HG03558 (cell line): ENCODE measurements at regions not wholly inside any gene's neighbourhood (a gene's known extent, or its start where the extent isn't known, plus 50 kb on each side); places are given as distances from the start of the nearest gene placed in this dataset.

Experiments
- ATAC-seq: cut with Tn5 transposase; IDR thresholded peaks from one replicate; pipeline ENCODE4 v1.9.1; 2021; ENCODE audit warnings: moderate number of reproducible peaks; ENCODE audit not compliant: unreplicated experiment; ENCODE audit errors: extremely low read depth

- no peak for ATAC-seq
Measured at GRCh38 chr2:9156483-9156882, 50.1 kb upstream of the ASAP2 start.

- no peak for ATAC-seq
Measured at GRCh38 chr2:9154061-9154460, 52.6 kb upstream of the ASAP2 start.

- ATAC-seq: no peak
Measured at GRCh38 chr2:9153643-9153980, 53.0 kb upstream of the ASAP2 start.

- ATAC-seq: no peak
Measured at GRCh38 chr2:9152975-9153642, 53.5 kb upstream of the ASAP2 start.

DNA sequence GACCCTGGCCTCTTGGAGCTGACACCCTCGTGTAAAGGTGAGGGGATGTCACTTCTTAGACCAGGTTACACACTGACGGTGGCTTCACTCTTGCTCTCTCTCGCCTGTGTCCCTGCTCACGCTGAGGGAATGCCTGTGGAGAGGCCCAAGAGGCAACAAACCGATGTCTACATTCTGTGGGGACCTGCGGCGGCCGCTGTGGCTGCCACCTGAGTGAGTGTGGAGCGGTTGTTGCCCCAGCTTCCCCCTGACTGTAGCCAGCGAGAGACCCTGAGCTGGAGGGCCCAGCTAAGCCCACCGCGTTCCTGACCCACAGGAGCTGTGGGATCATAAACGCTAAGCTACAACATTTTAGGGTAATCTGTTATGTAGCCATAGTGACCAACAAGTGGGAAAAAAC is 55.7 kb upstream of the ASAP2 start:
- no peak for ATAC-seq

DNA sequence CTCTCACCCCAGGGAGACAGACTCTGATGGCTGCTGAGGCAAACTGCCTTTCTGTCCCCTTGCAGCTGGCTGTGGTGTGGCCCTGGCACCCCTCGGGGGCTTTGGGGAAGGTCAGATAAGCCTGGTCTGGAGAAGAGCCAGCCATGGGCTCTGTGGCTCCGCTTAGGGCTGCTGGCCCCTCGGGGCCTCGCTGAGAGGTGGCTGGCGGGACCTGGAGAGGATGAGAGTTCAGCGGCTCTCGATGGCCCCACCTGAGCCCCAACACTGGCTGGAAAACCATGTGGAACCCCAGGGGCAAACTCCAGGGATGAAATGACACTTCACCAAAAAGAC is 56.1 kb upstream of the ASAP2 start:
- no peak for ATAC-seq

- no peak for ATAC-seq
Measured at GRCh38 chr2:9149726-9150567, 56.7 kb upstream of the ASAP2 start.

DNA sequence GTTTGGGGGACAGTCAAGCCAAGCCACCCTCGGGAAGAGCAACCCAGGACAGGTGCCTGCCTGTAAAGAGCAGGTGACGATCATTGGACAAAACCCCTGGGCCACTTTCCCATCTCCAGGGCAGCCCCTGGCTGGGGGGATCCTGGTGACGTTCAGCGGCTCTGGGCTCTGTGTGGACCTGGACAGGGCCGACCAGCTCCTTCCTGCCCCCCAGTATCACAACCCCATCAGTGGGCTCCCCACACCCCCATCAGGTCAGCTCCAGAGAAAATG is 57.3 kb upstream of the ASAP2 start:
- no peak for ATAC-seq

DNA sequence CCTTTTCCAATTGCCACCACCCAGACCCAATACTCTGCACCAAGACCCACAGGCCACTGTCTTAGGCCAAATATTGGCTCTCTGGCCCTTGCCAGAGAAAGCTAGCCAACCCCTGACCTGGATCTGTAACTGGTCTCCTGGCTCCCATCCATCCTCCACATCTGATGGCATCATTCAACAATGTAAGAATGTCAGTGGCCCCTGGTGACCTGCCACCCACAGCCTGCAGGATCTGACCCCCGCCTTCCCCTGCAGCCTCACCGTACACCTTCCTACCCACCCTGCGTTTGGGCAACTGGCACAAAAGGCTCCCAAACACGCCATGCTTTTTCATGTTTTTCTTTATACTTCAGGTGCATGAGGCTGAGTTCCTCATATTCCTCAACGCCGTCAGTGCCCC is 60.0 kb upstream of the ASAP2 start:
- no peak for ATAC-seq

DNA sequence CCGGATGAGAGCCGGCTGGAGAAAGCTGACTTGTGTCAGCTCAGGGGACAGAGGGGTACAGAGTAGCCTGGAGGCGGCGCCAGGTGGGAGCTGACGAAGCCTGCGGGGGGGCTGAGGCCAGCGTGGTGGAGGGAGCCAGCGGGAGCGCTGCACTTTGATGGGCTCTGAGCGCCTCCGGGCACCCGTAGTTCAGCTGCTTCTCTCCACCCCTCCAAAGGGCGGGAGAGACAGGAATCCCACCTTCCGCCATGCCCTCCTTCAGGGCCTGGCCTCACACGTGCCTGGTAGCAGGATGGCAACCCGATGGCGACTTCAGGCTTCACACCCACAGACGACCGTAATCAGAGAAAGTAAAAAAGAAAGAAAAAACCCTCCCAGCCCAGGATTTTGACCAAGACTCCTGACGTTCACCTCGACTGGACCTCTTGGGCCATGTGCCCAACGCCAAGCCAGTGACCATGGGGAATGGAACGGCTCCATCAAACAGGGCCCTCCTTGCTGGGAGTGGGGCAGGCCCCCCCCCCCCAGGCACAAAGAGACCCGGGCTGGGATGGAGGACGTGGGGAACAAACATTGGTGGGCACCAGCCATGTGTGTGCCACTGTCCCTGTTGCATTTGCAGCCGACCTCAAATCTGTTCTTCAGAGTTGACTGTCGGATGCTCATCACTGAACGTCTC is 60.7 kb upstream of the ASAP2 start:
- no peak for ATAC-seq

DNA sequence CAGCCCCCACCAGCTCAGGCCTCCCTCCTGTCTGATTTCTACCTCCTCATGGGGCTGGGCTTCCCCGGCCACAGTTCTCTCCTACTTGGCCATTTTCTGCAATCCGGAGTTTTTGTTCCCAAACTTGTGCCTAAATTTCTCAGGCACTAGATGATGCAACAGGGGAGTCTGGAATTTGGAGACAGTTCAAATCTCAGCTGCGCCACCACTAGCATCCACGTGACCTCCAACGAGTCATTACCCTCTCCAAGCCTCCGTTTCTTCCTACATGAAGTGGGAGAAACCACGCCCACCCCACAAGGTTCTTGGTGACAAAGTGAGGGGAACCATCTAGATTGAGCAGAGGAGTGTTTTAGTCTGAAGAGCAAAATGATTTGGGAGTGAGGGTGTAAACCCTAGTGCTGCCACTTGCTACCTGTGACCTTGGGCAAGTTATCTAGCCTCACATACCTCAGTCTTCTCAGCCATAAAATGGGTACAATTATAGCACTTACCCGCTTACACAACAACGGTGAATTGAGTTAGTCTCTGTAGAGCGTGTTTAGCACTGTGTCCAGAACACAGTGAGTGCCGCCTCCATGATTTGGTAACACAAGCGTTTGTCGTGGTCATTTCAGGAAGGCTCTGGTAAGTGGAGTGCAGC is 61.4 kb upstream of the ASAP2 start:
- ATAC-seq: no peak

GRCh38 chr2:9144617-9145016 is 62.0 kb upstream of the ASAP2 start:
- ATAC-seq: no peak

- ATAC-seq: no peak
Measured at GRCh38 chr2:9144046-9144445, 62.6 kb upstream of the ASAP2 start.

DNA sequence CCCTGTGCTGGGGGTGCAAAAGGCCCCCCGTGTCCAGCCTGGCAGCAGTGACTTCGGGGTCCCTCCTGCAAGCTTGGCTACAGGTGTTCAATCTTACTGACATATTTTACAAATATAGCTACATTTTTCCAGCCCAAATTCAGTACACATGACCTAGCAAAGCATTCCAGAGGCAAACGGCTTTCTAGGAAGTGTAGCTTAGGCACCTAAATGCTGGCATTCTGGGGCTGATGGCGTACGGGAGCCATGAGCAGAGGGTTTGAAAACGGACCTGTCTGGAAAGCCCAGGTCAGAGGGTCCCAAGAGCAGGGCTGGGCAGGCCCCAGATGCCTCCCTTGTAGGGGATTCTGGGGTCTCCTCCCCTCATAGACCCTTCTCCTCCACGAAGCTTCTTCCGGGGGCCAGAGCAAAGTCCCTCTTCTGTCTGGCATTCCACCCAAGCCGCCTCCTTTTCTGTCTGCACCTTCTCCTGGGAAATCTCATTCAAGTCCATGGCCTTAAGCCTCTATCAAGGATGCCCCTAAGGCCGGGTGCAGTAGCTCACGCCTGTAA is 63.3 kb upstream of the ASAP2 start:
- ATAC-seq: no peak

DNA sequence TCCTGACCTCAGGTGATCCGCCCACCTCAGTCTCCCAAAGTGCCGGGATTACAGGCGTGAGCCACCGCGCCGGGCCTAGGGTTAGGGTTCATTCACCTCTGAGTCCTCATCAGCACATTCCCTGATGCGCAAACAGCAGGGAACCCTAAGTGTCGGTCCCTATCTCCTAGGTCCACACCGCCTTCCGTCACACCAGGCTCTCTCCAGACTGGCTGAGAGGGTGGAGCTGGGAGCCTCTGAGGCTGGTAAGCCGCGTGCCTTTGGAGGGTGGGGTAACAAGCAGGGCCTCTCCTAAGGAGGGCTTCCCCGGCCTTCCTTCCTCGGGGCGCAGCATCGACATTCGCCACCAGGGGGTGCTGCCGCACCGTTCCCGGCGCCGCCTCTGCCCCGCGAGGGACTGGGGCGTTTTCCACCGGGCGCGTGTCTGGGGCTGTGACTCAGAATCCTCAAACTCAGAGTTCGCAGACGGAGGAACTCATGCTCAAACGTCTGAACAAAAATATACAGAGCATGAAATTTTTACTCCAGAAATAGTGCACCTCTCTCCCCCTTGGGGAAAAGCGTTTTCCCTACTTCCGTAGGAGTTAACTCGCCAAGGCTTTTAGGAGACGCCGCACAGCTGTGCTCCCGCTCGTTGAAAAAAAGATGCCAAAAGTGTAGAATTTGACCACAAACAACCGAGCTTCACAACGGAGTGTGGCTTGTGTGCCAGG is 63.9 kb upstream of the ASAP2 start:
- peak; percentile 65 for ATAC-seq

GRCh38 chr2:9141706-9142460 is 64.7 kb upstream of the ASAP2 start:
- no peak for ATAC-seq

DNA sequence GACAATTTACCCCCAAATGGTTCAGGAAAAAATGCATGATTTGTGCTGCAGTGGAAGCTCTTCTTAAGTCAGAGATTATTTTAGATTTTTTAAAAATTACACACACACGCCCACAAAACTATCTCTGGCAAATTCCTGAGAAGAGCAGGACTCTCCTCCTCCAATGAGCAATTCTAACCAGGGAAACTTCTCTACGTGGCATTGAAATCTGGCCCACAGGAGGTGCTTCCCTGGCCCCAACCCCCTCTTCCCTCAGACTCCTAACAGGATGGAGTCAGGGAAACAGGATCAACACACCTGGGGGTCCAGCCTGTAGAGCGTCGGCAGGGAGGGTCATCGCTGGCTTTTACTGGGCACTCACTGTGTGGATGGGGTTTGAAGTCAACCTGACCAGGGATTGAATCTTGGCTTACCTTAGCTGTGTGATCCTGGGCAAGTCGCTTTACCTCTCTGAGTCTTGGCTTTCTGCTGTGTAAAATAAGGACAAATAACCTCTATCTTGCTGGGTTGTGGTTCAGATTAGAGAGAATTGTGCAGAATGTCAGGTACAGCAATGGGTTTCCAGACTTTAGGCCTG is 65.4 kb upstream of the ASAP2 start:
- no peak for ATAC-seq

DNA sequence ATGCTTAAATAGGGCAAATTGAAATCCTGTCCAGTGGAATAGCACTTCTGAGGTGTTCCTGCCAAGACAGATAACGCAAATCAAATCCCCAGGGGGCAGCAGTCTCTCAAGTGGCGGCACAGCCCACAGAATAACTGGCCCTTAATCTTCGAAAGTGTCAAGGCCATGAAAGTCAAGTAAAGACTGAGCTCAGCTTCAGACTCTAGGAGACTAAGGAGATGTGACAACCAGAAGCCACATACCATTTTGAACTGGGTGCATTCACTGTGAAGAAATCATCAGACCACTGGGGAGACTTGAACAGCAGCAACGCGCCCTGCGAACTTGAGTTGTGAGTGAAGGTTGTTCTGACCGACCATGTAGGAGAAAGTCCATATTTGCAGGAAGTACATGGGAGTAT is 66.0 kb upstream of the ASAP2 start:
- ATAC-seq: no peak
